Upper lobe of left lung (tissue), 6 donors: ENCODE measurements at regions not wholly inside any gene's neighbourhood (a gene's known extent, or its start where the extent isn't known, plus 50 kb on each side); places are given as distances from the start of the nearest gene placed in this dataset.

ENCODE experiments used
- ATAC-seq, 2 donors: fragments of 200-7000 bp; cut with Tn5 transposase; one replicate each; pipeline ENCODE4 v1.9.1; 2022; ENCODE audit warnings: mild to moderate bottlenecking in 2 of 2, moderate library complexity in 2 of 2; ENCODE audit not compliant: low FRiP score in 2 of 2
- DNase-seq, 2 donors: peaks; one replicate each; pipeline ENCODE4 v3.0.0-alpha.2; 2019 to 2020
- H3K27ac ChIP-seq, 4 donors: fragments of 200-600 bp; sonication (generic); one replicate each; pipeline ENCODE4 v1.5.1; 2016 to 2019
- H3K27me3 ChIP-seq, 4 donors: fragments of 200-600 bp; sonication (generic); one replicate each; pipeline ENCODE4 v1.5.1; 2017 to 2019
- H3K36me3 ChIP-seq, 4 donors: fragments of 200-600 bp; sonication (generic); one replicate each; pipeline ENCODE4 v1.5.1; 2016 to 2019
- H3K4me1 ChIP-seq, 4 donors: fragments of 200-600 bp; sonication (generic); one replicate each; pipeline ENCODE4 v1.5.1; 2018 to 2019
- H3K4me3 ChIP-seq, 4 donors: fragments of 200-600 bp; sonication (generic); one replicate each; pipeline ENCODE4 v1.5.1; 2017 to 2019; ENCODE audit warnings: mild to moderate bottlenecking in 2 of 4, moderate library complexity in 1 of 4
- H3K9me3 ChIP-seq, 4 donors: fragments of 200-600 bp; sonication (generic); one replicate each; pipeline ENCODE4 v1.5.1; 2018 to 2019
- CTCF ChIP-seq, 6 experiments: fragments of 450-650 bp in 4 of 6; fragments of 200-600 bp in 2 of 6; sonication (generic) in 2 of 6; IDR thresholded peaks; one replicate each; pipeline ENCODE4 v1.5.1; 2016 to 2019; ENCODE audit warnings: antibody characterized with exemption in 6 of 6
- EP300 ChIP-seq, 4 donors: sonication (generic); formaldehyde crosslinking; IDR thresholded peaks; one replicate each; pipeline ENCODE4 v1.5.1; 2017; ENCODE audit warnings: antibody characterized with exemption in 4 of 4, control low read depth in 2 of 4
- POLR2A ChIP-seq, 4 donors: fragments of 450-650 bp; IDR thresholded peaks; one replicate each; pipeline ENCODE4 v1.5.1; 2016 to 2017; ENCODE audit warnings: antibody characterized with exemption in 4 of 4, mild to moderate bottlenecking in 2 of 4
- POLR2AphosphoS5 ChIP-seq, 2 donors: sonication (generic); formaldehyde crosslinking; IDR thresholded peaks; one replicate each; pipeline ENCODE4 v1.5.1; 2017; ENCODE audit warnings: antibody characterized with exemption in 2 of 2
- WGBS, 2 donors: methylation state at CpG; one replicate each; pipeline ENCODE4 v1.1.5; 2017 to 2018; 5-methylcytosine and 5-hydroxymethylcytosine counted together
- donor health status: DM: no; HTN: no; CAD: no; lungs with moderate emphysema.
- donor health status: DM: no; HTN: yes; CAD: no; lungs with severe emphysema.

DNA sequence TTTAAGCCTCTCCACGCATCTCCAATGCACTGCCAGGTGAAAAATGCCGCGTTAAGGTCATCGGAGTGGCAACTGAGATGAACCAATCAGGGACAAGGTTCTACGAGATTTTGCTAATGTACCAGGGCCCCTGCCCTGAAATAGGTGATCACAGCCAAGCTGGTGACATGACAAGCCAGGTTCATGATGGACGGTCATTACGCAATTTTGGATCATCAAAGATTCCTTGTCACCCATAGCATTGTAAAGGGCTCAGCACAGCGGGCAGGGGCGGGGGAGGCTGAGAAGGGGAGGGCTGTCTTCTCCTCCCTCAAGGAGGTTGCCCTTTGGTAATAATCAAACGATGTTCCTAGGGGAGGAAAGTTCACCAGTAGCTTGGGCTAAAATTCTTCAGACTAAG lies 475.5 kb downstream of the NPHP4 start:
- 77 to 85% methylated on average over 6 to 10 of the region's 10 CpGs for WGBS, 2 donors
- Histone ChIP-seq H3K27me3 (no peaks in the 10 kb centered on the region), H3K4me1 (peaks cover 0 to 17% (median 4%) of the 10 kb centered on the region in 4 donors), H3K4me3 (no peak overlapping the region), H3K9me3 (no peaks in the 10 kb centered on the region), H3K36me3 (no peaks in the 10 kb centered on the region), H3K27ac (no peak overlapping the region)
- no peak for ATAC-seq
- TF ChIP-seq CTCF (IDR thresholded peaks at IDR 0.05) (no peak), EP300 (IDR thresholded peaks at IDR 0.05) (no peak), POLR2AphosphoS5 (IDR thresholded peaks at IDR 0.05) (no peak), POLR2A (IDR thresholded peaks at IDR 0.05) (no peak)
- DNase-seq, result no peak

DNA sequence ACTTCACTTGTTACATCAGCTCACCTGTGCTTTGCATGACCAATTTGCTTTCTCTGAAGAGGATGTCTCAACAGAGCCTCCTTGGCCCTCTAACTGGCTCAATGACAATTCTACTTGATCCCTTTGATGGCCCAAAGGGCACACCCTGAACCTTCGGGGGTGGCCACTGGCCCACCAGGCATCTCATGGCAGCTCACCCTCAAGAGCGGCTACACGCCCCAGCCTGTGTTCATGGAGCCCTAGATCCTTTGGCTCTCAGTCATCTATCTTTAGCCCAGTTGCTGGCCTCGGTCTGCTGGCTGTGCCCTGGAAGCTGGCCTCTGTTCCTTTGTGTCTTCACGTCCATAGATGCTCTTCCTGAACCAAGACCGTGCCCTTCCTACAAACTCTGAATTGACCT lies 476.7 kb downstream of the NPHP4 start:
- no peak overlapping the region for H3K4me3 ChIP-seq
- WGBS, 2 donors, result 74 to 82% methylated on average over 5 to 6 of the region's 6 CpGs
- DNase-seq (no peak), ATAC-seq (no peak)
- H3K27me3 ChIP-seq, result no peaks in the 10 kb centered on the region
- TF ChIP-seq EP300 (IDR thresholded peaks at IDR 0.05) (no peak), POLR2AphosphoS5 (IDR thresholded peaks at IDR 0.05) (no peak), POLR2A (IDR thresholded peaks at IDR 0.05) (no peak), CTCF (IDR thresholded peaks at IDR 0.05) (no peak)
- no peaks in the 10 kb centered on the region for H3K9me3 ChIP-seq
- no peaks in the 10 kb centered on the region for H3K36me3 ChIP-seq
- H3K27ac ChIP-seq, result no peak overlapping the region
- peaks cover 0 to 17% (median 4%) of the 10 kb centered on the region in 4 donors for H3K4me1 ChIP-seq

GRCh38 chr1:5514527-5515183 lies 477.6 kb downstream of the NPHP4 start:
- Histone ChIP-seq H3K4me3 (no peak overlapping the region), H3K4me1 (peaks cover 0 to 17% (median 7%) of the 10 kb centered on the region in 4 donors), H3K27ac (no peak overlapping the region), H3K36me3 (no peaks in the 10 kb centered on the region), H3K27me3 (no peaks in the 10 kb centered on the region), H3K9me3 (no peaks in the 10 kb centered on the region)
- TF ChIP-seq POLR2AphosphoS5 (IDR thresholded peaks at IDR 0.05) (no peak), CTCF (IDR thresholded peaks at IDR 0.05) (peak; percentile 89 to 100 (median 94))
- ATAC-seq (peak; percentile 82 to 83), DNase-seq (peak; percentile 65 to 93)
- 20 to 21% methylated on average over 13 of the region's 13 CpGs for WGBS, 2 donors

GRCh38 chr1:5513846-5514526 lies 478.2 kb downstream of the NPHP4 start:
- Histone ChIP-seq H3K36me3 (no peaks in the 10 kb centered on the region), H3K4me1 (peaks cover 0 to 17% (median 7%) of the 10 kb centered on the region in 4 donors), H3K27me3 (no peaks in the 10 kb centered on the region), H3K4me3 (no peak overlapping the region), H3K27ac (no peak overlapping the region), H3K9me3 (no peaks in the 10 kb centered on the region)
- DNase-seq (no peak), ATAC-seq (peak in 1 of 2 donors; percentile 56)
- no peak for TF ChIP-seq EP300 (IDR thresholded peaks at IDR 0.05)
- TF ChIP-seq POLR2AphosphoS5 (IDR thresholded peaks at IDR 0.05), result no peak
- no peak for TF ChIP-seq CTCF (IDR thresholded peaks at IDR 0.05)
- no peak for TF ChIP-seq POLR2A (IDR thresholded peaks at IDR 0.05)
- WGBS, 2 donors, result 31 to 45% methylated on average over 7 of the region's 7 CpGs
